OCI-LY7 (cell line): ENCODE measurements at regions not wholly inside any gene's neighbourhood (a gene's known extent, or its start where the extent isn't known, plus 50 kb on each side); places are given as distances from the start of the nearest gene placed in this dataset.

Experiments used
- BruUV-seq: library from RNA; stranded (reverse); fragments of 400-500 nt; replicated peaks from 2 replicates; lab custom pipeline; 2021; lab: Mats Ljungman, UMichigan
- CTCF ChIA-PET: fragments of 300-600 bp; sonication (Branson Sonifier 250); formaldehyde crosslinking; loops from one replicate; lab custom pipeline; 2022; ENCODE audit warnings: antibody characterized with exemption; ENCODE audit not compliant: unreplicated experiment; lab: Charles Lee
- POLR2A ChIA-PET: fragments of 300-600 bp; sonication (Branson Sonifier 250); formaldehyde crosslinking; loops from one replicate; lab custom pipeline; 2022; ENCODE audit warnings: antibody characterized with exemption; lab: Charles Lee
- DNase-seq: peaks from one replicate; pipeline ENCODE4 v3.0.0-alpha.2; 2015; ENCODE audit warnings: low spot score
- H2AFZ ChIP-seq: fragments of 200-600 bp; sonication (generic), shearing (Covaris generic); 2 replicates; pipeline ENCODE4 v1.6.1; 2014; ENCODE audit warnings: mild to moderate bottlenecking, antibody characterized with exemption, low read length, moderate library complexity
- H3K27ac ChIP-seq: fragments of 200-600 bp; sonication (generic); 2 replicates; pipeline ENCODE4 v1.5.1; 2014; ENCODE audit warnings: mixed run types, low read depth, mild to moderate bottlenecking, moderate library complexity, low read length, inconsistent platforms; ENCODE audit not compliant: poor library complexity, severe bottlenecking
- H3K36me3 ChIP-seq: fragments of 200-600 bp; sonication (generic); 2 replicates; pipeline ENCODE4 v1.6.1; 2014; ENCODE audit warnings: mild to moderate bottlenecking, antibody characterized with exemption, low read length, moderate library complexity, mixed read lengths; ENCODE audit not compliant: insufficient read depth
- H3K4me1 ChIP-seq: fragments of 200-600 bp; sonication (generic); 2 replicates; pipeline ENCODE4 v1.5.1; 2014; ENCODE audit warnings: mild to moderate bottlenecking, low read length; ENCODE audit not compliant: insufficient read depth, poor library complexity, severe bottlenecking
- H3K4me2 ChIP-seq: fragments of 200-600 bp; sonication (generic); 2 replicates; pipeline ENCODE4 v1.6.1; 2014; ENCODE audit warnings: mild to moderate bottlenecking, low read length
- H3K4me3 ChIP-seq: fragments of 200-600 bp; sonication (generic); 2 replicates; pipeline ENCODE4 v1.5.1; 2014; ENCODE audit warnings: mild to moderate bottlenecking, low read depth, low read length; ENCODE audit not compliant: poor library complexity, severe bottlenecking
- H3K79me2 ChIP-seq: fragments of 200-600 bp; sonication (generic); 2 replicates; pipeline ENCODE4 v1.6.1; 2016; ENCODE audit warnings: low read depth, mild to moderate bottlenecking, low read length, moderate library complexity, mixed read lengths; ENCODE audit not compliant: insufficient read depth
- H3K9me2 ChIP-seq: fragments of 200-600 bp; sonication (generic); 2 replicates; pipeline ENCODE4 v1.6.1; 2016; ENCODE audit warnings: mild to moderate bottlenecking, low read length, mixed read lengths; ENCODE audit not compliant: insufficient read depth
- H3K9me3 ChIP-seq: fragments of 200-600 bp; sonication (generic); 2 replicates; pipeline ENCODE4 v1.6.1; 2014; ENCODE audit warnings: mild to moderate bottlenecking, mixed run types, low read length, mixed read lengths
- H4K20me1 ChIP-seq: fragments of 200-600 bp; sonication (generic); 2 replicates; pipeline ENCODE4 v1.6.1; 2014; ENCODE audit warnings: mild to moderate bottlenecking, antibody characterized with exemption, low read length, moderate library complexity, mixed read lengths; ENCODE audit not compliant: insufficient read depth
- EZH2phosphoT487 ChIP-seq: fragments of 200-600 bp; sonication (generic); IDR thresholded peaks from 2 replicates; pipeline ENCODE4 v1.6.1; 2018; ENCODE audit warnings: low read depth, borderline replicate concordance, mild to moderate bottlenecking, mixed run types, antibody characterized with exemption, low read length, moderate library complexity, mixed read lengths
- intact Hi-C: fragments of 100-400 bp; cut with micrococcal nuclease; formaldehyde crosslinking; loops from one replicate; pipeline ENCODE4 v1.10.0; 2022; ENCODE audit not compliant: unreplicated experiment
- TF ChIP-seq, protein P1 (sequence below): fragments of 200-600 bp; sonication (generic); conservative IDR thresholded peaks from 2 replicates; pipeline ENCODE4 v1.5.1; 2014; ENCODE audit warnings: mild to moderate bottlenecking, antibody characterized with exemption, low read length, moderate library complexity, mixed read lengths

DNA sequence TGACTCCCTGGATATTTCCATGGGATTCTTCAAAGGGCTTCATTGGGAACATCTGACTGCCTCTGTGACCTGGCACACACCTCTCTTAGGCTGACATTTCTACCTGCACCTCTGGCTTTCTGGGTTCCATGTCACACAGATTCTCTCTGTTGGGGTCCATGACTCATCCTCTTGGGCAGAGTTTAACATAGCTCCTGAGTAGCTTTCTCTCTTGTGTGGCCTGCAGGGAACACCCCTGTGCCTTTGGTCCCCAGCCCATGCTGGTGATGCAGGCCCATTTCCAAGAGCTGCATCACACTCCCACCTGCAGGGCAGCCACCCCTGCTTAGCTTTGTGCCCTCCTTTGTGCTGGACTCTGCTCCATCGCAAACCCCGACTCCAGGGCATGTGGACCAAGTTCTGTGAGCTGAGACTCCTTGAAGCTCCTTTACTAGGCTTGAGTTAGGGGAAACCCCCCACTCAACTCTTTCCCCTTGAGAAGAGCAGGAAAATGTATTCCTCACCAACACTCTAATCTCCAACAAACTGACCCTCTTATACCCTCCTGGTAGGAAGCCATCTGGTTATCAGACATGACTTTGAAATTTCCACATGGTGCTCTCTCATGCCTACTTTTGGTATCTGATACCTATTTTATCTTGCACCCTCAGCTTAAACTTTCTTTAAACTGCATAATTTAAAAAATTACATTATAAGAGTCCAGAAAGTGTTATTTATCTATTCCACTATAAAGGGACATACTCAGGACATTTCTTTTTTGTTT is 93.3 kb downstream of the ZNF777 start:
- POLR2A ChIA-PET, result no interaction called here
- CTCF ChIA-PET, result no interaction called here
- no peak overlapping the region for H3K4me2 ChIP-seq

DNA sequence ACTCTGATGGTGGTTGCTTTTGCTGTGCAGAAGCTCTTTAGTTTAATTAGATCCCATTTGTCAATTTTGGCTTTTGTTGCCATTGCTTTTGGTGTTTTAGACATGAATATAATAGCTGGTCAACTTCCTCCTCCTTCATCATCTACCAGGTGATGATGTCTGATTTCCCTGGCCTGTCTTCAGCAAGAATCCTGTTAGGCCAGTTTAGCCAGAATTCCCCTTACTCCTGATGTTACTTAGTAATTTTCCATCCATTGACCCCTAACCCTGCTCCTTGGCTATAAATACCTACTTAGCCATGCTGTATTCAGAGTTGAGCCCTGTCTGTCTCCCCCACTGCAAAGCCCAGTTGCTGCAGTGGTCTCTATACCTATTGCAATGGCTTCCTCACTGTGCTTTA is 91.4 kb downstream of the ZNF777 start:
- Histone ChIP-seq H2AFZ (no peak overlapping the region), H3K9me2 (no peaks in the 10 kb centered on the region), H3K27ac (no peak overlapping the region), H3K79me2 (no peaks in the 10 kb centered on the region), H3K4me2 (no peak overlapping the region), H3K4me1 (no peaks in the 10 kb centered on the region), H4K20me1 (no peaks in the 10 kb centered on the region), H3K36me3 (no peaks in the 10 kb centered on the region), H3K9me3 (no peaks in the 10 kb centered on the region), H3K4me3 (no peak overlapping the region)
- CTCF ChIA-PET, result no interaction called here
- DNase-seq, result no peak
- intact Hi-C loops, result no loop called here
- no peak for TF ChIP-seq EZH2phosphoT487
- TF ChIP-seq, protein P1, sequence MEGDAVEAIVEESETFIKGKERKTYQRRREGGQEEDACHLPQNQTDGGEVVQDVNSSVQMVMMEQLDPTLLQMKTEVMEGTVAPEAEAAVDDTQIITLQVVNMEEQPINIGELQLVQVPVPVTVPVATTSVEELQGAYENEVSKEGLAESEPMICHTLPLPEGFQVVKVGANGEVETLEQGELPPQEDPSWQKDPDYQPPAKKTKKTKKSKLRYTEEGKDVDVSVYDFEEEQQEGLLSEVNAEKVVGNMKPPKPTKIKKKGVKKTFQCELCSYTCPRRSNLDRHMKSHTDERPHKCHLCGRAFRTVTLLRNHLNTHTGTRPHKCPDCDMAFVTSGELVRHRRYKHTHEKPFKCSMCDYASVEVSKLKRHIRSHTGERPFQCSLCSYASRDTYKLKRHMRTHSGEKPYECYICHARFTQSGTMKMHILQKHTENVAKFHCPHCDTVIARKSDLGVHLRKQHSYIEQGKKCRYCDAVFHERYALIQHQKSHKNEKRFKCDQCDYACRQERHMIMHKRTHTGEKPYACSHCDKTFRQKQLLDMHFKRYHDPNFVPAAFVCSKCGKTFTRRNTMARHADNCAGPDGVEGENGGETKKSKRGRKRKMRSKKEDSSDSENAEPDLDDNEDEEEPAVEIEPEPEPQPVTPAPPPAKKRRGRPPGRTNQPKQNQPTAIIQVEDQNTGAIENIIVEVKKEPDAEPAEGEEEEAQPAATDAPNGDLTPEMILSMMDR, result no peak
- POLR2A ChIA-PET, result no interaction called here
- BruUV-seq, result no TSS peak

More for the DNA sequence above, 93.3 kb downstream of the ZNF777 start:
- Histone ChIP-seq H3K27ac (no peak overlapping the region), H3K36me3 (no peaks in the 10 kb centered on the region), H3K9me2 (no peaks in the 10 kb centered on the region), H3K9me3 (no peaks in the 10 kb centered on the region), H3K4me3 (no peak overlapping the region), H2AFZ (no peak overlapping the region), H4K20me1 (no peaks in the 10 kb centered on the region), H3K4me1 (no peaks in the 10 kb centered on the region), H3K79me2 (no peaks in the 10 kb centered on the region)
- no peak for DNase-seq
- TF ChIP-seq EZH2phosphoT487, result no peak
- TF ChIP-seq, protein P1, result no peak
- BruUV-seq, result no TSS peak
- intact Hi-C loops, result no loop called here

DNA sequence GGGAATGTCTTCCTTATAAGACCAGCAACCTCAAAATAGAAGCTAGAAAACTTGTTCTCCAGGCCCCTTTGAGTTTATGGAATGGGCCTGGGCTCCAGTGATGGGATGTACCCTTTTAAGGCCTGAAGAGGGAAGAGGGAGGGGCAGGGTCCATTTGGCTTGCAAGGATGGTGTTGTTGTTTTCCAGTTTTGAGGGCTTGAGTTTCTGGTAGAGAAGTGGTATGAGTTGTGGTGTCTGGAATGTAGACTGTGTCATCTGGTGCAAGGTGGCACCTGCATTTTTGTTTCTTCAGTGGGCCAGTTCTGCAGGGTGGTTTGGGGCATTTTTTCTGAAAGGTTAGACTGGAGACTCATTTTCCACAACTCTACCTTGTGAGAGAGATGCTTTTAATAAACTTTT is 90.1 kb downstream of the ZNF777 start:
- CTCF ChIA-PET, result no interaction called here
- no TSS peak for BruUV-seq
- Histone ChIP-seq H2AFZ (no peak overlapping the region), H3K4me1 (no peaks in the 10 kb centered on the region), H4K20me1 (no peaks in the 10 kb centered on the region), H3K9me2 (no peaks in the 10 kb centered on the region), H3K79me2 (no peaks in the 10 kb centered on the region), H3K4me2 (no peak overlapping the region), H3K4me3 (no peak overlapping the region), H3K36me3 (no peaks in the 10 kb centered on the region), H3K9me3 (no peaks in the 10 kb centered on the region), H3K27ac (no peak overlapping the region)
- intact Hi-C loops, result no loop called here
- POLR2A ChIA-PET, result interaction anchor here (1.2 kb wide), 1 partner anchor 8 kb away, joined by 3 read pairs; no protein-coding TSS in a partner anchor
- no peak for DNase-seq
- TF ChIP-seq, protein P1, result no peak
